ENCODE measurements at regions not wholly inside any gene's neighbourhood (a gene's known extent, or its start where the extent isn't known, plus 50 kb on each side); places are given as distances from the start of the nearest gene placed in this dataset.

- TF ChIP-seq CTCF (IDR thresholded peaks at IDR 0.05; ENCODE audit: low read depth, low read length): no peak
- no peak overlapping the region for H3K4me3 ChIP-seq (ENCODE audit: low read depth, low read length)
Observed at GRCh38 chr6:111980971-111981840, 72.7 kb upstream of the CCN6 start.

GRCh38 chr6:111982681-111983080 lies 71.2 kb upstream of the CCN6 start:
- no peak overlapping the region for H3K4me3 ChIP-seq (ENCODE audit: low read depth, low read length)
- TF ChIP-seq CTCF (IDR thresholded peaks at IDR 0.05; ENCODE audit: low read depth, low read length): no peak

DNA sequence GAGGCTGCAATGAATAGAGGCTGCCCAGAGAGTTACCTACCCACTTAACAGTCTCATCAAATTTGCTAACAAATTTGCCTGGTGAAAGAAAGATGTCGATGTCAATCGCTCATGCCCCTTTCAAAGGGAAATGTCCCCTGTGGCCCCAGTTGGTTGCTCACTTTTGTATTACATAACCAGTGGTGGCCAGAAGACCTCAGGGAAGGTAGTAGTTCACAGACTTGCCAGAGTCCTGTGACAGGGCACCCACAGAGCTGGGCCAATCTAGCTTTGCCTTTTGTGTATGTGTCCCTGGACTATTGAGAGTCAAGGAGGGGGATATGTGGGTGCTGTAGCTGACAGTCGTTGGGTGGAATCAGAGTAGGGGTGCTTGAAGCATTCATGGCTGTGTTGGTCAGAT lies 70.7 kb upstream of the CCN6 start:
- no peak for TF ChIP-seq CTCF (IDR thresholded peaks at IDR 0.05; ENCODE audit: low read depth, low read length)
- H3K4me3 ChIP-seq (ENCODE audit: low read depth, low read length): no peak overlapping the region

DNA sequence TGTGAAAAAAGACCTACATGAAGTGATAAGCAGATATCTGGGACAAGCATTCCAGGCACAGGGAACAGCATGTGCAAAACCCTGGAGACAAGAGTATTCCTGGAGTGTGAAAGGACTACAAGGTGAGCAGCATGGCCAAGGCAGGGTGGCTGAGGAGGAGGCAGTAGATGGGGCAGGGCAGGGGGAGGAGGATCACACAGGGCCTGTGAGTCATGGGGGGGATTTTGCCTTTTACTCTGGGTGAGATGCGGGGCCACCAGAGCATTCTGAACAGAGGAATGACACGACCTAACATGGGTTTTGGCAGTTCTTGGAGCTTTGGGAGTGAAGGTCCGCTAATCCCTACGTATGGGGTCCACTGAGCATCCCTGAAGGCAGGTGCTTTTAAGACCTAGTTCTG lies 69.8 kb upstream of the CCN6 start:
- no peak overlapping the region for H3K4me3 ChIP-seq (ENCODE audit: low read depth, low read length)
- no peak for TF ChIP-seq CTCF (IDR thresholded peaks at IDR 0.05; ENCODE audit: low read depth, low read length)

GRCh38 chr6:111984516-111985201 lies 69.2 kb upstream of the CCN6 start:
- no peak overlapping the region for H3K4me3 ChIP-seq (ENCODE audit: low read depth, low read length)
- no peak for TF ChIP-seq CTCF (IDR thresholded peaks at IDR 0.05; ENCODE audit: low read depth, low read length)

DNA sequence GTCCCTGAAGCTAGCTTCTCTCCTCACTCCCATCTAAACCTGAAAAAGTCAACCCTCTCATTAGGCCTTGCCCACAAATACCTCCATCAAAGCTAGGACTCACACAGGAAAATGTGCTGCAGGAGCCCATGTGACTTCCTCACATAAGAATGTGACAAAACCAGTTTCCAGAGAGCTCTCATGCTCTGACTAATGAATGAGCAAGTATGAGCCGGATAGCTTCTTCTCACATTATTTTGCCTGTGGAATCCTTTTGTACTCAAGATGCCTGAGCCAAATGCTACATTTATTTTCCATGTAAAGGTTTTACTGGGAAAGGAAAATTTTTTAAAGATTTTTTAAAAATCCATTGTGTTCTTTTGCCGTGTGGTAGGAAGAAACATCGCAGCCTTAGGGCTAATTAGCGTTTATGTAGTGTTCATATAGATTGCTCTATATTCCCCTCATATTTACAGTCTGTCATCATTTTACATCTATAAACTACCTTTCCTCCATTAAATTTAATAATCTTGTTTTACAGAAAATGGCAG lies 68.6 kb upstream of the CCN6 start:
- H3K4me3 ChIP-seq (ENCODE audit: low read depth, low read length): no peak overlapping the region
- TF ChIP-seq CTCF (IDR thresholded peaks at IDR 0.05; ENCODE audit: low read depth, low read length): no peak

DNA sequence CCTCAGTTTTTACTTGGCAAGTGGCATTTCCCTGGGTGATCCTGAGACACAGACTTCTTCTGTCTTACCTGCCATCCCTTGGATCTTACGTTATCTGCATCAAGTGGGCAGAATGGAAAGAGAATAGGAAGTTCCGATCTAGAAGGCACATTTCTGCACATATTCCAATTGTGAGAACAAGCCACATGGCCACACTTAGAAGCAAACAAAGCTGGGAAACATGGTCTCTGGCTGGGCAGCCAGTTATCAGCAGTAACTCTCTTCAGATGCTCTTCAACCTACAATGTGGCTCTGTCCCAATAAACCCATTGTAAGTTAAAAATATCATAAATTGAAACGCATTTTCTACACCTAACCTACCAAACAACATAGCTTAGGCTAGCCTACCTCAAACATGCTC lies 67.3 kb upstream of the CCN6 start:
- H3K4me3 ChIP-seq (ENCODE audit: low read depth, low read length): no peak overlapping the region
- no peak for TF ChIP-seq CTCF (IDR thresholded peaks at IDR 0.05; ENCODE audit: low read depth, low read length)
